Liver (tissue), 3 donors: ENCODE measurements at regions not wholly inside any gene's neighbourhood (a gene's known extent, or its start where the extent isn't known, plus 50 kb on each side); places are given as distances from the start of the nearest gene placed in this dataset.

Experiments used
- ATF3 ChIP-seq: IDR thresholded peaks from 2 replicates; pipeline ENCODE4 v1.6.1; 2016; ENCODE audit warnings: antibody characterized with exemption
- CTCF ChIP-seq: fragments of 150-350 bp; IDR thresholded peaks from 2 replicates; pipeline ENCODE4 v1.5.1; 2017; ENCODE audit warnings: improper control_type of control experiment, low read depth, low read length; ENCODE audit not compliant: missing input control
- EGR1 ChIP-seq, 2 donors: IDR thresholded peaks; 2 replicates each; pipeline ENCODE4 v1.6.1; 2016 to 2018; ENCODE audit warnings: antibody characterized with exemption in 2 of 2, low read depth in 2 of 2
- GABPA ChIP-seq, 2 donors: IDR thresholded peaks in 1 of 2; conservative IDR thresholded peaks in 1 of 2; 2 replicates each; pipeline ENCODE4 v1.6.1; 2016; ENCODE audit warnings: antibody characterized with exemption in 2 of 2, mild to moderate bottlenecking in 1 of 2, moderate library complexity in 1 of 2
- HNF4A ChIP-seq, 2 donors: conservative IDR thresholded peaks; 2 replicates each; pipeline ENCODE4 v1.6.1; 2016; ENCODE audit warnings: antibody characterized with exemption in 2 of 2, mild to moderate bottlenecking in 2 of 2
- JUND ChIP-seq, 2 donors: IDR thresholded peaks; 2 replicates each; pipeline ENCODE4 v1.6.1; 2016; ENCODE audit warnings: antibody characterized with exemption in 2 of 2
- MAX ChIP-seq: IDR thresholded peaks from 2 replicates; pipeline ENCODE4 v1.6.1; 2016; ENCODE audit warnings: antibody characterized with exemption
- RAD21 ChIP-seq, 2 donors: IDR thresholded peaks; 2 replicates each; pipeline ENCODE4 v1.6.1; 2016; ENCODE audit warnings: antibody characterized with exemption in 2 of 2, mild to moderate bottlenecking in 2 of 2
- REST ChIP-seq: IDR thresholded peaks from 2 replicates; pipeline ENCODE4 v1.6.1; 2016; ENCODE audit warnings: antibody characterized with exemption, mild to moderate bottlenecking
- RXRA ChIP-seq, 2 donors: IDR thresholded peaks; 2 replicates each; pipeline ENCODE4 v1.6.1; 2017 to 2018; ENCODE audit warnings: antibody characterized with exemption in 2 of 2, mild to moderate bottlenecking in 1 of 2
- TAF1 ChIP-seq: conservative IDR thresholded peaks from 2 replicates; pipeline ENCODE4 v1.6.1; 2016; ENCODE audit warnings: antibody characterized with exemption, mild to moderate bottlenecking
- ZBTB33 ChIP-seq: IDR thresholded peaks from 2 replicates; pipeline ENCODE4 v1.6.1; 2016; ENCODE audit warnings: antibody characterized with exemption
- donor health status: healthy.
- donor health status: healthy.

GRCh38 chr3:176905331-176905730, 292.0 kb downstream of the TBL1XR1 start:
- TF ChIP-seq CTCF (no peak), RAD21 (IDR thresholded peaks at IDR 0.05) (no peak), ATF3 (no peak), JUND (IDR thresholded peaks at IDR 0.05) (no peak), EGR1 (IDR thresholded peaks at IDR 0.05; ENCODE audit: low read depth in 2 of 2) (no peak), REST (no peak), TAF1 (no peak), ZBTB33 (no peak), MAX (no peak), RXRA (IDR thresholded peaks at IDR 0.05) (no peak), HNF4A (conservative IDR thresholded peaks at IDR 0.05) (no peak), GABPA (IDR thresholded peaks at IDR 0.05 in 1 of 2, conservative IDR thresholded peaks at IDR 0.05 in 1 of 2) (no peak)
